ENCODE measurements at regions not wholly inside any gene's neighbourhood (a gene's known extent, or its start where the extent isn't known, plus 50 kb on each side); places are given as distances from the start of the nearest gene placed in this dataset.

DNA sequence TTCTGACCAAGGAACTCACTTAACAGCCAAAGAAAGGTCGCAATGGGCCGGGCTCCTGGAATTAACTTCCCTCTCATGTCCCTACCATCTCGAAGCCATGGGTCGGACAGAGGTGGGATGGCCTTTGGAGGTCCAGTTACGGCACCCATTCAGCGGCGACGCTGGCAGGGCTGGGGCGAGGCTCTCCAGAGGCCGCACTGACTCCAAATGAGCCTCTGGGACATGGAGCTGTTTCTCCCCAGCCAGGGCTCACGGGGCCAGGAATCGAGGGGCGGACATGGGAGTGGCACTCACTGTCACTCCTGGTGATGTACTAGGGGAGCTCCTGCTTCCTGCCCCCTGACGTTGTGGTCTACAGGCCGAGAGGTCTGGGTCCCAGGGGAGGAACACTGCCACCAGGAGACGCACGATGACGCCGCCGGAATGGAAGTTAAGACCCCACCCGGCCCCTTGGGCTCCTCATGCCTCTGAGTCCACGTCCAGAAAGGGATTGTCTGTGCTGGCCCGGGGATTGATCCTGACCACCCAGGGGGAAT lies 60.7 kb upstream of the METRNL start:
- TF ChIP-seq POLR2A (IDR thresholded peaks at IDR 0.05) (no peak), POLR2AphosphoS5 (IDR thresholded peaks at IDR 0.05; ENCODE audit: insufficient read depth in 1 of 2, low read depth in 1 of 2) (no peak)
- TF ChIP-seq, protein P1, sequence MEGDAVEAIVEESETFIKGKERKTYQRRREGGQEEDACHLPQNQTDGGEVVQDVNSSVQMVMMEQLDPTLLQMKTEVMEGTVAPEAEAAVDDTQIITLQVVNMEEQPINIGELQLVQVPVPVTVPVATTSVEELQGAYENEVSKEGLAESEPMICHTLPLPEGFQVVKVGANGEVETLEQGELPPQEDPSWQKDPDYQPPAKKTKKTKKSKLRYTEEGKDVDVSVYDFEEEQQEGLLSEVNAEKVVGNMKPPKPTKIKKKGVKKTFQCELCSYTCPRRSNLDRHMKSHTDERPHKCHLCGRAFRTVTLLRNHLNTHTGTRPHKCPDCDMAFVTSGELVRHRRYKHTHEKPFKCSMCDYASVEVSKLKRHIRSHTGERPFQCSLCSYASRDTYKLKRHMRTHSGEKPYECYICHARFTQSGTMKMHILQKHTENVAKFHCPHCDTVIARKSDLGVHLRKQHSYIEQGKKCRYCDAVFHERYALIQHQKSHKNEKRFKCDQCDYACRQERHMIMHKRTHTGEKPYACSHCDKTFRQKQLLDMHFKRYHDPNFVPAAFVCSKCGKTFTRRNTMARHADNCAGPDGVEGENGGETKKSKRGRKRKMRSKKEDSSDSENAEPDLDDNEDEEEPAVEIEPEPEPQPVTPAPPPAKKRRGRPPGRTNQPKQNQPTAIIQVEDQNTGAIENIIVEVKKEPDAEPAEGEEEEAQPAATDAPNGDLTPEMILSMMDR (IDR thresholded peaks at IDR 0.05), result no peak
- intact Hi-C loops (cut with DNase I), result no loop called here
- no peaks in the 10 kb centered on the region for H3K36me3 ChIP-seq
- H3K9me3 ChIP-seq, result no peaks in the 10 kb centered on the region
- no peaks in the 10 kb centered on the region for H3K27me3 ChIP-seq
- no peak overlapping the region for H3K4me3 ChIP-seq
- H3K4me1 ChIP-seq, result no peaks in the 10 kb centered on the region
- H3K27ac ChIP-seq, result no peak overlapping the region
- DNase-seq (ENCODE audit: extremely low spot score in 2 of 2), result no peak

- intact Hi-C loops (cut with DNase I), result no loop called here
- no peak for DNase-seq (ENCODE audit: extremely low spot score in 2 of 2)
- Histone ChIP-seq H3K4me1 (no peaks in the 10 kb centered on the region), H3K4me3 (no peak overlapping the region), H3K9me3 (no peaks in the 10 kb centered on the region), H3K36me3 (no peaks in the 10 kb centered on the region), H3K27ac (no peak overlapping the region), H3K27me3 (no peaks in the 10 kb centered on the region)
- TF ChIP-seq, protein P1 (IDR thresholded peaks at IDR 0.05), result no peak
- TF ChIP-seq POLR2AphosphoS5 (IDR thresholded peaks at IDR 0.05; ENCODE audit: insufficient read depth in 1 of 2, low read depth in 1 of 2) (no peak), POLR2A (IDR thresholded peaks at IDR 0.05) (no peak)
These were observed 60.0 kb upstream of the METRNL start for GRCh38 chr17:83019376-83019775.

DNA sequence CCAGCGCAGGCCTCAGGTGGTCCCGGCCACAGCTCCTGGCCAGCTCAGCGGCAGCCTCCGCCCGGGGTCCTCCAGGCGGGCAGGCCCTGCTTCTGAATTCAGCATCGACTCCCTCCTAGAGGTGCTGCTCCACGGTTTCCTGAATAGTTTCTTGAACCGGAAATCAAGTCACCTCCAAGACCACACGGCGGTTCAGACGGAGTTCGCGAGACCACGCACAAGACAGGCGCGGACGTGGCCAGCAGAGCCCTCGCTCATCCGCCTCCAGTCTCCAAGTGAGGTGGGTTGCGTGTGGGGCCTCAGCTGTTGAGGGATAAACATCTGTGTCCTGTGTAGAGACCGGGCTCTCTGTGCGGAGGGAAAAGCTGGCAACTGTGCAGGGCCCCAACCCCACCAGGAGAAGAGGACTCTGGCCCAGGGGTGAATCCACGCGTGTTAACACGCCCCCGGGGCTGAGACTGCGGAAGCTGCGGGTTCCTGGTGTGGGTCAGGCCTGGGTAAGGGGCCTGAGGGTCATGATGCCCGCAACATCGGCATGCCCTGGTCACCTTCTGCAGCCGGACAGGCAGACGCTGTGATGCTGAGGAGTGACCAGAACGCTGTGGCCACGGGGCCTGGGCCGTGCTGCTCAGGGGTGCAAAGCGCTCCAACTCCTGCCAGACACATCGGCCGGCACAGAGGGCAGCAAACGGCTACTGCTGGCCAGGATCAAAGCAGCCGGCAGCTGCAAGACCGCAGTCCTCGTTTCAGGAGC lies 55.0 kb upstream of the METRNL start:
- peak in 1 of 2 donors; percentile 34 for DNase-seq (ENCODE audit: extremely low spot score in 2 of 2)
- TF ChIP-seq POLR2AphosphoS5 (IDR thresholded peaks at IDR 0.05; ENCODE audit: insufficient read depth in 1 of 2, low read depth in 1 of 2), result no peak
- TF ChIP-seq POLR2A (IDR thresholded peaks at IDR 0.05), result no peak
- TF ChIP-seq, protein P1 (IDR thresholded peaks at IDR 0.05), result no peak
- intact Hi-C loops (cut with DNase I), result no loop called here
- no peak overlapping the region for H3K27ac ChIP-seq
- no peaks in the 10 kb centered on the region for H3K27me3 ChIP-seq
- H3K4me1 ChIP-seq, result no peaks in the 10 kb centered on the region
- H3K9me3 ChIP-seq, result no peaks in the 10 kb centered on the region
- H3K36me3 ChIP-seq, result no peaks in the 10 kb centered on the region
- H3K4me3 ChIP-seq, result no peak overlapping the region

DNA sequence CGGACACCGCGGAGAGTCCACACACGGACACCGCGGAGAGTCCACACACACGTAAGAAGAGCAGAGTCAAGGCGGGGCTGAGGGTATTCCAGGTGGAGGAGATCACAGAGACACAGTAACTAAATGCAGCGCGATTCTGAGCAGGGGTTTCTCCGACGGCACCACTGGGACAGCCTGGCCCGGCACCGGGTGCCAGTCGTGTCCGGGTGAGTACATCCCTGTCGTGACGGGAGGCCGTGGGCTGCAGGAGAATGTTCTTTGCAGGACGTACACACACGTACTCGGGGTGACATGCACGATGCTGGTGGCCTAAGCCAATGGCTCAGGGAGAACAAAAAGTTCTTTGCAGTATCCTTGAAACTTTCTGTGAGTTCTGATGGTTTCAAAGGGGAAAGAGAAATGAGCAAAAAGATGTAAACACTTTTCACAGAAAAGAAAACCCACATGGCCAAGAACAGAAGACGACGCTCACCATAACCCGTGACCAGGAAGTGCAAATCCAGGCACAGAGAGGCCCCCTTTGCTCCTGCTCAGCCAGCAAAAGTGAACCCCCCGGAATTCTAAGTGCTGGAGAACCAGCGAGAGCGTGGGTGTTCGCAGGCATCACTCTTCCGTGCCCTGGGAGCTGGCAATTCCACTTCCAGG lies 53.7 kb upstream of the METRNL start:
- Histone ChIP-seq H3K27ac (no peak overlapping the region), H3K9me3 (no peaks in the 10 kb centered on the region), H3K36me3 (no peaks in the 10 kb centered on the region), H3K4me3 (no peak overlapping the region), H3K27me3 (no peaks in the 10 kb centered on the region), H3K4me1 (no peaks in the 10 kb centered on the region)
- DNase-seq (ENCODE audit: extremely low spot score in 2 of 2), result peak in 1 of 2 donors; percentile 42
- no peak for TF ChIP-seq POLR2A (IDR thresholded peaks at IDR 0.05)
- no peak for TF ChIP-seq POLR2AphosphoS5 (IDR thresholded peaks at IDR 0.05; ENCODE audit: insufficient read depth in 1 of 2, low read depth in 1 of 2)
- TF ChIP-seq, protein P1 (IDR thresholded peaks at IDR 0.05), result no peak
- intact Hi-C loops (cut with DNase I), result no loop called here
